ENCODE measurements at regions not wholly inside any gene's neighbourhood (a gene's known extent, or its start where the extent isn't known, plus 50 kb on each side); places are given as distances from the start of the nearest gene placed in this dataset.
A peak's percentile ranks its signal among the peaks of the same experiment; 100 is the strongest.

DNA sequence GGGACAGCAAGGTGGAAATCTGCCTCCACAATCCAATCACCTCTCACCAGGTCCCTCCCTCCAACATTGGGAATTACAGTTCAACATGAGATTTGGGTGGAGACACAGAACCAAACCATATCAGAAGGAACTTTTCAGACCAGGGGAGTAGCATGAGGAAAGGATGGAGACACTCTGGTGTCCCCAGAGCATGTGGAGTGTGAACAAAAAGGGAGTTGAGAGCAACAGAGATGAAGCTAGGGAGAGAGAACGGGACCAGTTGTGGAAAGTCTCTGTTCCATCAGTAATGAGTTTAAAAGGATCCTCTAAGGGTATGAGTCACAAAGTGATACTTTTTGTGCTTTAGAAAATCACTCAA lies 382.0 kb downstream of the SFMBT2 start:
- DNase-seq (ENCODE audit: low read depth in 4 of 4, low spot score in 3 of 4) = no peak

DNA sequence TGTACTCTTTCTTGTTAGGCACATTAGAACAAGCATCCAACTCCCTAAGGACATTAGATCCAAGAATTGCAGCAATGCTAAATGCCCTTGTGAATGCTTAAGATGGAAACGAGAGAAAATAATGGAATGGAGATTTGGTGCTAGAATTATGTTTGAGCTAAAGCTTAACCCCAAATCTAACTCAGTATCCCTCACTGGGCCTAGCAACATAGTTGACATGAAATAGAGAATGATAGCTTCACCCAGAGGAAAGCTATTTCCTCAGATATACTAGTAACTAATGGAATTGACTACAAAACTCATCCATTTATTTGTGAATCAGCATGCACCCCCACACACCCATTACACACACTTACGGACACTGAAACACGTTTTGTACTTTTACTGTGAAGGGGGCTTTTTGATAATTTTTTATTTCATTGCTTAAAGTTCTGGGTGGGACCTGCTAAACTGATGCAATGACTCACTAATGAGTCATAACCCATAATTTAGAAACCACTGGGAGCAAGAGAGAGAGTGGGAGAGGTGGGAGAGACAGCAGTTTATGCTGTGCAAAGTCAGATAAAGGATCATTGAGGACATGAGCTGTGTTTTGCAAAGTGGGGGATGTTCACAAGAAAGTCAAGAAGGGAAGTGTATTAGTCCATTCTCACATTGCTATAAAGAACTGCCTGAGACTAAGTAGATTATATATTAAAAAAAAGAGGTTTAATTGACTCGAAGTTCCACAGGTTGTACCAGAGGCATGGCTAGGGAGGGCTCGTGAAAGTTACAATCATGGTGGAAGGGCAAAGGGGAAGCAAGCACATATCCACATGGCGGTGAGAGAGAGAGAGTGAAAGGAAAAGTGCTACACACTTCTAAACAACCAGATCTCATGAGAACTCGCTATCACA lies 382.7 kb downstream of the SFMBT2 start:
- DNase-seq (ENCODE audit: low read depth in 4 of 4, low spot score in 3 of 4) = no peak

GRCh38 chr10:7027237-7027912 lies 383.5 kb downstream of the SFMBT2 start:
- DNase-seq (ENCODE audit: low read depth in 4 of 4, low spot score in 3 of 4) = no peak

DNA sequence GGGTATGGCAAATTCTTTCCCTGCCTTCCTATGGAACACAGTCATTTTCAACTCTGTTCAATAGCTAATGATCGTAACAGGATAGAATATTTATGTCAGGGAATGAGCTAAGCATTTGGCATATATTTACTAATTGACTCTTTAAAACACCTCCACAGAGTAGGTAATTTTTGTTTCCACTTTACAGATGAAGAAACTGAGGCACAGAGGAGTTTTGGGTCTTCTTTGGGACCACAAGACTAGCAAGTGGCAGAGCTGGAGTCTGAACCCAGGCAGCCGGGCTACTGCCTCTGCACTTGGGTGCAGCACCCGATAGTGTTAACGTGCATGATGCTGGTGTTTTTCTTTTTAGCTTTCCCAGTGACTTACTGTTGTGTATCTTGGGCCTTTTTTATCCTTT lies 384.0 kb downstream of the SFMBT2 start:
- DNase-seq (ENCODE audit: low read depth in 4 of 4, low spot score in 3 of 4) = no peak

DNA sequence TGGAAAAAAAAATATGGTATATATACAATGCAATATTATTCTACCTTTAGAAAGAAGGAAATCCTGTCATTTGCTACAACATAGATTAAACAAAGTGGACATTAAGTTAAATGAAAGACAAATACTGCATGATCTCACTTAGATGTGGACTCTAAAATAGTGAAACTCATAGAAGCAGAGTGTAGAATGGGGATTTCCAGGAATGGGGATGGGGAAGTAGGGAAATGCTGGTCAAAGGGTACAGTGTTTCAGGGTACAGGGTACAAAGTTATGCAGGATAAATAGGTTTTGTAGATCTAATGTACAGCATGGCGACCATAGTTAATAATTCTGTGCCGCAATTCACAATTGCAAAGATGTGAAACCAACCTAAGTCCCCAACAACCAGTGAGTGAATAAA lies 385.5 kb downstream of the SFMBT2 start:
- no peak for DNase-seq (ENCODE audit: low read depth in 4 of 4, low spot score in 3 of 4)

DNA sequence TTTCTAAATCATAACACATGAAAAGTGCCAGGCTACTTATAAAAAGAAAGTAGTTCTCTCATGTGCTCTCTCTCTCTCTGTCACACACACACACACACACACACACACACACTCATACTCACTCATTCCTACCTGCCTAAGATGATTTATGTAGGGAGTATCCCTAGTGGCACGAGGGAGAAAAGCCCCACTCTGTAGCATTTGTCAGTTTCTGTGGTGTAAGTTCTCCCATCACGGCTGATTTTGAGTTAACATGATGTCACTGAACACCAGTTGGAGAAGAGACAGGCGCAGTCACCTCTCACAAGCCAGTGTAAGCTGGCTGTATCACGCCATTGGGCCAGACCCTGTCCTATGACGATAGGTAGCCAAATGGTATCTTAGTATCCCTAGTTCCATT lies 395.4 kb downstream of the SFMBT2 start:
- no peak for DNase-seq (ENCODE audit: low read depth in 4 of 4, low spot score in 3 of 4)

DNA sequence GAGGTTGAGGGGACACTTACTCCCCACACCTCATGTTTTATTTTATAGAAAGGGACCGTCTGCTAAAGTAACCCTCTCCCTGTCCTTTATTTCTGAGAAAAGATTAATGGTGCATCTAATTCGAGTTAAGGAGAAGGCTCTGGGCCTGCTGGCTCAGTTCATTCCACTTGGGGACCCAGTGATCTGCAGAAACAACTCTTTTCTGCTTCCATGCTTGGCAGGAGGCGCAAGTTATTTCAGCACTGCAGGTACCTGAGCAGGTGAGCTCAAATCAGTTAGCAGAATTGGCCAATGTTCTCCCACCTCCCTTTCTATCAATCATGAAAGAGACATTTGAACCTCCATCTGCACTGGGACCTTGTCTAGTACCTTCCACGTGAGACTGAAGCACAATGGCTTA lies 396.1 kb downstream of the SFMBT2 start:
- DNase-seq (ENCODE audit: low read depth in 4 of 4, low spot score in 3 of 4) = no peak

DNA sequence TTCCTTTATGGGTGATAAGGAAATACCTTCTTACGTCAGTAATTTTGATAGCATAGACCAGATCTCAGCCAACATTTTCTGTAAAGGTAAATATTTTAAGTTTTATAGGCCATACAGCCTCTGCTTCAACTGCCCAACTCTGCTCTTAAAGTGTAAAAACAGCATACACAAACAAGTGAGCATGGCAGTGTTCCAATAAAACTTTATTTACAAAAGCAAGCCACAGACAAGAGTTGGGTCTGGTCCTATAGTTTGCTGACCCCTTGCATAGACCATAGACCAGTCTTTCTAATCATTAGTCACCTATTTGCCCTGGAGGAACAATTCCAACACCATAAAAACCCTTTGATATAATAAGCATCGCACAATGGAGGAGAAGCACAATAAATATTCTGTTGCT lies 398.8 kb downstream of the SFMBT2 start:
- no peak for DNase-seq (ENCODE audit: low read depth in 4 of 4, low spot score in 3 of 4)

GRCh38 chr10:7008645-7009044 lies 402.2 kb downstream of the SFMBT2 start:
- DNase-seq (ENCODE audit: low read depth in 4 of 4, low spot score in 3 of 4) = no peak

- DNase-seq (ENCODE audit: low read depth in 4 of 4, low spot score in 3 of 4) = no peak
Measured at GRCh38 chr10:7007600-7008190, 403.1 kb downstream of the SFMBT2 start.

DNA sequence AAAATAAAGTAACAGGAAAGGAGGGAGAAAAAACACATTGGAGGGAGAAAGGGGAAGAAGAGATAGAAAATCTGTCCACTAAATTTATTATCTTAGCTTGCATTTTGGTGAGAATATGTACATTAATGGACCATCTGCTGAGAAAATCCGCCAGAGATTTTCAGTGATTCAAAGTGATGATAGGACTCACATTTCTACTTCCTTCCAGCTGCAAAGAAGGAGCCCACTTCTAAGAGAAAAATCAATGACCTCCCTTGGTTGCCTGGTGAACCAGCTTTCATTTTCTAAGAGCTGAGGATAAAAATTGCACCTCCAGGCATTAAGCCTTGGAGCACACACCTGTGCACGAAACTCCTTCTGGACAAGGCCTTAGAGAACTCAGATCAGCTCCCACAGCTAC lies 404.3 kb downstream of the SFMBT2 start:
- no peak for DNase-seq (ENCODE audit: low read depth in 4 of 4, low spot score in 3 of 4)

DNA sequence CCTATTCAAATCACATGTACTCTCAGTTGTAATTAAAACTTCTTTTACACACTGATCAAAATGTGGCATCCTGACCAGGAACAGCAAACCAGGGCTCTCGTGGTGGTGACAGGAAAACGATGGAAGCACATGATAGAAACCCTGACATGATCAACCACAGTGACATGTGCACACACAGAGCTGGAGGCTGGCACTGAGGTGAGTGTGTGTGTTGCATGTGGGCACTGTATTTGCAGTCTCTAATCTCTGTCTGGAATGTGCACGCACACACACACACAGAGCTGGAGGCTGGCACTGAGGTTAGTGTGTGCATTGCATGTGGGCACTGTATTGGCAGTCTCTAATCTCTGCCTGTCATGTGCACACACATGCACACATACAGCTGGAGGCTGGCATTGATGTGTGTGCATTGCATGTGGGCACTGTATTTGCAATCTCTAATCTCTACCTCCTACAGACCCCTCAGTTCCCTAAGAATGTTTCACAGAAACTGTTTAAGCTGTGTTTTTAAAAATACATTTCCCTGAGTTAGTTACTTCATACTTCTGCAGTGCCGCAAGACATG lies 406.9 kb downstream of the SFMBT2 start:
- DNase-seq (ENCODE audit: low read depth in 4 of 4, low spot score in 3 of 4) = no peak

GRCh38 chr10:7000061-7000460 lies 410.8 kb downstream of the SFMBT2 start:
- DNase-seq (ENCODE audit: low read depth in 4 of 4, low spot score in 3 of 4) = no peak

- no peak for DNase-seq (ENCODE audit: low read depth in 4 of 4, low spot score in 3 of 4)
Measured at GRCh38 chr10:6999232-6999925, 411.5 kb downstream of the SFMBT2 start.

- no peak for DNase-seq (ENCODE audit: low read depth in 4 of 4, low spot score in 3 of 4)
Measured at GRCh38 chr10:6997509-6997908, 413.3 kb downstream of the SFMBT2 start.

DNA sequence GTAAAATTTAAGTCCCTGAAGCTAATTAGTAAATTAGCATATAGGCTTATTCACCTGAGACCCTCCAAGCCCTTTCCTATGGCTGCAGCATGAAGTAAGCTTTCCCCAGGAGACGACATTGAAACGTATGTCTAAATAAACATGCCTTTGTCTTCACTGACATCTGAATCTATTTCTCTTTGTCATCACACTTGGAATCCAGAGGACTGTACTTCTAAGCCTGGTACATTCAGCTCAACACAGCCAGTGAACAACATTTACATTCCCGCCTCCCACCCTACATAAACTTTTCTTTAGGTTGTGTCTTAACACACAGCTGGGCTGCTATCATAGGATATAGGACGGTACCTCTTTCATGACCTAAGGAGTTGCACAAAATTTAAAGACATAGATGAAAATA lies 414.4 kb downstream of the SFMBT2 start:
- DNase-seq (ENCODE audit: low read depth in 4 of 4, low spot score in 3 of 4) = no peak

GRCh38 chr10:6995831-6996230 lies 415.0 kb downstream of the SFMBT2 start:
- no peak for DNase-seq (ENCODE audit: low read depth in 4 of 4, low spot score in 3 of 4)

- no peak for DNase-seq (ENCODE audit: low read depth in 4 of 4, low spot score in 3 of 4)
Measured at GRCh38 chr10:6995341-6995740, 415.3 kb upstream of the PRKCQ start.

GRCh38 chr10:6990891-6991290 lies 410.8 kb upstream of the PRKCQ start:
- no peak for DNase-seq (ENCODE audit: low read depth in 4 of 4, low spot score in 3 of 4)

DNA sequence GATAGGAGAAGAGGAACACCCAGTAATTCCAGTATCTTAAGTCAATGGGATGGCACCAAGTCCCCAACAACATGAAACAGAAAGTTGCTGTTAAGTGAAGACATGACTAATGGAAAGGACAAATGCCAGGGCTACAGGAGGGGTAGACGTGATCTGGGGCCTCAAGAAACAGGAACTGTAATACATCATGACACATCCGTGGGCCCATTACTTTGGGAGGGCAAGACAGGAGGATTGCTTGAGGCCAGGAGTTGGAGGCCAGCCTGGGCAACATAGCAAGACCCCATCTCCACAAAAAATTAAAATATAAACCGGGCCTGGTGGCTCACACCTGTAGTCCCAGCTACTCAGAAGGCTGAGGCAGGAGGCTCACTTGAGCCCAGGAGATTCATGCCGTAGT lies 408.6 kb upstream of the PRKCQ start:
- no peak for DNase-seq (ENCODE audit: low read depth in 4 of 4, low spot score in 3 of 4)

- DNase-seq (ENCODE audit: low read depth in 4 of 4, low spot score in 3 of 4) = peak in 2 of 4 donors; percentile 10 to 39
Measured at GRCh38 chr10:6987536-6987945, 407.5 kb upstream of the PRKCQ start.

All from left renal pelvis (tissue), 4 donors.